CD4-positive, alpha-beta T cell treated with Interleukin-12 subunit alpha and Interleukin-12 subunit beta, for 1 hour (primary cell): ENCODE measurements at regions not wholly inside any gene's neighbourhood (a gene's known extent, or its start where the extent isn't known, plus 50 kb on each side); places are given as distances from the start of the nearest gene placed in this dataset.

Source experiments
- DNase-seq: peaks from one replicate; pipeline ENCODE4 v3.0.0-alpha.2; 2020

DNA sequence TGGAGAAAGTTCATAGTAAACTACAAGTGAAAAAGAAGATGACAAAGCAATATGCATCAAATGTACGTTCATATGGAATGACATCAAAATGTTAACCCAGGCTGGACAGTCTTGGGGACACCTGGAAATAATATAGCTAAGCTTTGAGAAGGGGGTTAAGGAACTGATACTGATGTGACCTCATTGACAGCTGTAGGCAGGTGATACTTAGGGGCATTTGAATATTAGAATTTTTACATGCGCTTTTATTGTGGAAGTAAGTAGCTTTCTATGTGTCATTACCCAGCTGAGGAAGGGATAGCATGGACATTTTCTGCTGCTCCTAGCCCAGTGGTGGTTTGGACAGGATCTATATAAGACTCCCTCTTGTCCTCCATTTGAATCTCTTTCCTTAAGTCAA lies 299.7 kb downstream of the CWC27 start:
- DNase-seq, result no peak

GRCh38 chr5:65070026-65070425 lies 301.3 kb downstream of the CWC27 start:
- DNase-seq, result no peak

- no peak for DNase-seq
These were observed 304.1 kb downstream of the CWC27 start for GRCh38 chr5:65072850-65073249.

- DNase-seq, result no peak
These were observed 304.5 kb downstream of the CWC27 start for GRCh38 chr5:65073250-65073661.

DNA sequence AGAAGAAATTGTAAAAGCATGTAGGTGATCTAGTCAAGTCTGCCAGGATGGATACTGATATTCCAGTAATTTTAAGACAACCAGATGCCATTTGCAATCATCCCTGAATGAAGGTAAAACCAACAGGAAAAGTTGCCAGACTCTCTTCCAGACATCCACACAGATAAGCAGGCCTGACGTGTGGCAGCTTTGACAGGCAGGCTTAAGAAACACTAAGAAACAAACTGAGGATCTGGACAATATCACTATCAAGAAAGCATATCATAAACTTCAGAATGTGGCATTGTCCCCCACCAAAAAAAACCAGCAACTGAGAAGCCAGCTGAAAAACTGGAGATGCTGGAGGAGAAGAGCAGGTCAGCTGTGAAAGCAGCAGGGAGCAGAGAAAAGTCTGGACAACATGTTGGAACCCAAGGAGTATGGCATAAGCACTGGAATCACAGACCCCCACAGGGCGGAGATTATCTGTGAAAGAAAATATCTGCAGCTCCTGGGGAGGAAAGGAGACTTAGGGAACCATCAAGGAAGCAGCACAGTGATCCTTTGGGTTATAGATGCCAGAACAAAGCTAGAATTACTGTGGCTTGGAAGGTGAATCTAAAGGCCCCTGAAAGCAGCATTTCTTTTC lies 307.0 kb downstream of the CWC27 start:
- no peak for DNase-seq

GRCh38 chr5:65076251-65076869 lies 307.6 kb downstream of the CWC27 start:
- DNase-seq, result peak; percentile 66

- no peak for DNase-seq
These were observed 308.9 kb downstream of the CWC27 start for GRCh38 chr5:65077653-65078052.

- no peak for DNase-seq
These were observed 309.6 kb downstream of the CWC27 start for GRCh38 chr5:65078331-65078730.

DNA sequence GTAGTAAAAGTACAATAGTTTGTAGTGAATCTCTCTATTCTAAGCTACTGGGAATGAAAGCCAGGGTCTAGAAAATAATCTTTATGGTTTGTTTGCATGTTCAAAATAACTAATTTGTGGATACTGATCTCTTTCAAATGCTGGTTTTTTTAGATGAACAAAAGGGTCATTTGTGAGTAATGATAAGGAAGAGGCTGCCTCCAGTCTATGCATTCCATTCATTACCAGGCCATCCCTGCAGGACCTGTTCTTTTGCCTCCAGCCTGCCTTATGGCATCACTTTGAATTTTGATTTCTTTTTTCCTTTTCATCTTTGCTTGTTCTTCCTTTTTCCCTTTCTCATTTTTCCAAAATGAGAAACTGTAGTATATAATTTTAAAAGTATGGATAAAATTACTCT lies 312.3 kb downstream of the CWC27 start:
- no peak for DNase-seq

DNA sequence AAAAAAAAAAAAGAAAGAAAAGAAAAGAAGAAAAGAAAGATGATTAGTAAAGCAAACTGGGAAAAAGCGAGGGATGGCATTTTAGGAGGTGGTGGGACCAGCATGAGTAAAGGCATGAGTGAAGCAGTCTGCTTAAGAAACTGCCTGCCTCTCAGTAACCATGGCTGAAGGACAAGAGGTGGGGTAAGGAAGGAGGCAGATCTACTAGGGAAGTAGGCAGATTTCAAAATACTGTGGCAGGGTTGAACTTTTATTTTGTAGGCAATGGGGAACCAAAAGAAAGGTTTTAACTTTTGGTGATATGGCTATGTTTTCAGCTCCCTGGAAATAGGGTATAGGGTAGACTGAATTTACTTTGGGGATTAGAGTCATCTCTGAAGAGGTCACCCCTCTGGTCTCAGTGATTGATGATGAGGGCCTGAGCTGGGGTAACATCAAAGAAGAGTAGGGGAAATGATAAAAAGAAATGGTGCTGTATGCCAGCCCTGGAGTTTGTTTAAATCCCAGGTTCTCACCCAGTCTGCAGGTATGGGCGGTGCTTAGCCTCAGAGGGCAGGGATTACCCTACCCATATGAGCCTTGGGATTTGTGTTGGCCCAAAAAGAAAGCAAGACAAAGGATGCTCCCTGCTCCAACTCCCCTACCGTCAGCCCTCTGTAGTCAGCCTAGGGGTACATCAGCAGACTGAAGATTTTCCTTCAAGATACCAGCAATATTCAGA lies 316.2 kb downstream of the CWC27 start:
- no peak for DNase-seq

- no peak for DNase-seq
These were observed 316.8 kb downstream of the CWC27 start for GRCh38 chr5:65085516-65085850.

GRCh38 chr5:65086234-65086890 lies 317.6 kb downstream of the CWC27 start:
- DNase-seq, result no peak

GRCh38 chr5:65087154-65087553 lies 318.4 kb downstream of the CWC27 start:
- no peak for DNase-seq

GRCh38 chr5:65094279-65094678 lies 325.5 kb downstream of the CWC27 start:
- no peak for DNase-seq

- no peak for DNase-seq
These were observed 329.7 kb downstream of the CWC27 start for GRCh38 chr5:65098393-65098792.
